ENCODE measurements at regions not wholly inside any gene's neighbourhood (a gene's known extent, or its start where the extent isn't known, plus 50 kb on each side); places are given as distances from the start of the nearest gene placed in this dataset.

GRCh38 chr2:221641181-221641871 lies 69.2 kb upstream of the EPHA4 start:
- Histone ChIP-seq H2BK12ac (ENCODE audit: low read depth, low read length) (no peak overlapping the region), H4K8ac (ENCODE audit: extremely low read depth, insufficient read depth, low read length) (no peak overlapping the region), H3K79me1 (ENCODE audit: low read depth, low read length) (no peaks in the 10 kb centered on the region), H2BK120ac (replicated peaks; ENCODE audit: low read depth, low read length) (no peak overlapping the region), H3K4ac (replicated peaks; ENCODE audit: insufficient read length, low read depth, low read length) (no peak overlapping the region), H2AFZ (ENCODE audit: low read length) (no peak overlapping the region), H3K4me2 (ENCODE audit: insufficient read depth in 1 of 2, low read depth in 2 of 2, low read length in 2 of 2) (no peak overlapping the region), H3K4me1 (replicated peaks in 1 of 4; ENCODE audit: control insufficient read depth in 3 of 4, insufficient read depth in 4 of 4, low read length in 3 of 4) (no peaks in the 10 kb centered on the region), H2BK15ac (ENCODE audit: low read length) (no peak overlapping the region), H3K27ac (ENCODE audit: low read depth, low read length) (no peak overlapping the region; the same call in 1 of the 2 replicates), H3K79me2 (ENCODE audit: control insufficient read depth in 1 of 2, insufficient read depth in 2 of 2, low read length in 2 of 2) (no peaks in the 10 kb centered on the region), H2AK5ac (ENCODE audit: low read depth, low read length) (no peak overlapping the region), H3K9me3 (ENCODE audit: insufficient read depth in 2 of 2, low read depth in 1 of 2, low read length in 1 of 2) (no peaks in the 10 kb centered on the region; a peak in 1 of 4 replicates), H4K20me1 (replicated peaks in 1 of 2; ENCODE audit: control insufficient read depth in 1 of 2, insufficient read depth in 2 of 2, low read length in 2 of 2) (no peaks in the 10 kb centered on the region), H3K4me3 (ENCODE audit: extremely low read depth in 1 of 4, insufficient read depth in 2 of 4, low read depth in 3 of 4, low read length in 4 of 4) (no peak overlapping the region), H4K5ac (ENCODE audit: insufficient read length, low read depth, low read length) (no peak overlapping the region), H3K36me3 (ENCODE audit: control insufficient read depth in 2 of 4, insufficient read depth in 4 of 4, low read length in 3 of 4) (no peaks in the 10 kb centered on the region), H3K9ac (replicated peaks in 1 of 4; ENCODE audit: extremely low read depth in 1 of 4, low read depth in 3 of 4, low read length in 3 of 4) (no peak overlapping the region), H2BK20ac (ENCODE audit: low read length) (no peak overlapping the region), H3K14ac (ENCODE audit: insufficient read length) (no peak overlapping the region), H2BK5ac (ENCODE audit: low read depth, low read length) (no peak overlapping the region), H3K23me2 (ENCODE audit: low read depth, low read length) (no peaks in the 10 kb centered on the region), H4K91ac (replicated peaks; ENCODE audit: insufficient read length, low read length) (no peak overlapping the region), H3K23ac (ENCODE audit: insufficient read length) (no peak overlapping the region), H3K27me3 (replicated peaks in 1 of 4; ENCODE audit: control insufficient read depth in 3 of 4, extremely low read depth in 1 of 4, insufficient read depth in 3 of 4, low read length in 3 of 4) (no peaks in the 10 kb centered on the region), H3K18ac (ENCODE audit: extremely low read depth, low read length) (no peak overlapping the region), H3K56ac (replicated peaks; ENCODE audit: insufficient read length, low read depth, low read length) (no peak overlapping the region)
- FAIRE-seq (no peak), DNase-seq (ENCODE audit: low read depth in 1 of 2, low spot score in 2 of 2) (no peak)
- POLR2A ChIA-PET (ENCODE audit: partially characterized antibody): no interaction called here
- WGBS, 2 experiments (ENCODE audit: extremely low coverage in 1 of 2, insufficient coverage in 1 of 2, insufficient read length in 1 of 2, insufficient replicate concordance in 2 of 2, low coverage in 1 of 2, low lambda C conversion rate in 2 of 2, missing lambda C conversion rate in 1 of 2): 96% methylated on average over 13 of the region's 13 CpGs; no CpG with 5 or more reads in 1 of the 2 experiments
- CTCF ChIA-PET (ENCODE audit: partially characterized antibody): no interaction called here
- no peak for TF ChIP-seq SRF (IDR thresholded peaks at IDR 0.05; ENCODE audit: low read depth, low read length)
- no peak for TF ChIP-seq E2F6 (IDR thresholded peaks at IDR 0.05)
- no peak for TF ChIP-seq BCL11A (IDR thresholded peaks at IDR 0.05; ENCODE audit: low read depth in 2 of 2, low read length in 2 of 2)
- TF ChIP-seq KDM4A (IDR thresholded peaks at IDR 0.05; ENCODE audit: low read depth, low read length, severe bottlenecking): no peak
- no peak for TF ChIP-seq CBX5 (IDR thresholded peaks at IDR 0.05; ENCODE audit: low read depth, low read length)
- no peak for TF ChIP-seq BACH1 (IDR thresholded peaks at IDR 0.05; ENCODE audit: low read length)
- TF ChIP-seq SP2 (IDR thresholded peaks at IDR 0.05; ENCODE audit: low read length): no peak
- TF ChIP-seq CEBPB (IDR thresholded peaks at IDR 0.05; ENCODE audit: low read depth, low read length): no peak; the same call in 1 of the 2 replicates
- no peak for TF ChIP-seq GTF2F1 (IDR thresholded peaks at IDR 0.05; ENCODE audit: borderline replicate concordance, low read depth, low read length)
- no peak for TF ChIP-seq FOSL1 (IDR thresholded peaks at IDR 0.05; ENCODE audit: insufficient read depth, low read depth, low read length)
- no peak for TF ChIP-seq CTBP2 (IDR thresholded peaks at IDR 0.05; ENCODE audit: borderline replicate concordance, insufficient read depth, insufficient read length, low read length)
- TF ChIP-seq BRCA1 (IDR thresholded peaks at IDR 0.05; ENCODE audit: low read depth, low read length): no peak
- no peak for TF ChIP-seq HDAC2 (IDR thresholded peaks at IDR 0.05; ENCODE audit: borderline replicate concordance in 1 of 2, low read depth in 2 of 2, low read length in 2 of 2)

Data from H1 (cell line).